ENCODE measurements at regions not wholly inside any gene's neighbourhood (a gene's known extent, or its start where the extent isn't known, plus 50 kb on each side); places are given as distances from the start of the nearest gene placed in this dataset.

DNA sequence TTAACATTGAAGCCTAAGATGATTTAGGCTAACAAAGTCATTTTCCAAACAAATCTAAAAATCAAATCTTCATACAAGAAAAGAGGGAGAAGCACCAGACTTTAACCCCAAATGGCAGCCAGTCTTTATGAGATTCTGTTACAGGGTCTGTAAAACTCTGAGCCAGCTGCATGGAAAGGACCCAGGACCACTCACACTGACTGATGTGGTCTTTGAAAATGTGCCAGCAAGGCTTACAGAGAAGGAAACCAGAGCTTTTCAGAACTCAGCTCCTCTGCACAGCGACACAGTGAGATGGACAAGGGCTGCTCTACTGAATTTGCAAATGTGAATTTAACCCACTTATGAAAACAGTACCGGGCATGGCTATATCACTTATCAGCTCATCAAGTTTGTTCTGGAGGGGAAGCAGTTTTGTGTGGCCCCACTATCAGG, 98.8 kb upstream of the SERP2 start:
- TF ChIP-seq NFRKB (IDR thresholded peaks at IDR 0.05) (no peak), FOXM1 (IDR thresholded peaks at IDR 0.05; ENCODE audit: borderline replicate concordance) (no peak)
